WTC11 (cell line): ENCODE measurements at regions not wholly inside any gene's neighbourhood (a gene's known extent, or its start where the extent isn't known, plus 50 kb on each side); places are given as distances from the start of the nearest gene placed in this dataset.

Experiments
- ATAC-seq: fragments of 200-7000 bp; cut with Tn5 transposase; 2 replicates; pipeline ENCODE4 v1.10.0; 2021; ENCODE audit warnings: mild to moderate bottlenecking, moderate library complexity
- CTCF ChIA-PET: fragments of 300-600 bp; sonication (Branson Sonifier 250); formaldehyde crosslinking; loops from one replicate; lab custom pipeline; 2021; ENCODE audit warnings: antibody characterized with exemption; lab: Charles Lee
- POLR2A ChIA-PET: fragments of 350-600 bp; sonication (Branson Sonifier 250); formaldehyde crosslinking; loops from one replicate; lab custom pipeline; 2021; ENCODE audit warnings: antibody characterized with exemption; lab: Charles Lee
- DNase-seq: peaks from one replicate; pipeline ENCODE4 v3.0.0; 2021; ENCODE audit warnings: low spot score
- H3K27ac Mint-ChIP-seq: 2 replicates; pipeline ENCODE4 v1.8.0; 2021; ENCODE audit warnings: mixed read lengths
- H3K27me3 Mint-ChIP-seq: 2 replicates; pipeline ENCODE4 v1.8.0; 2021; ENCODE audit warnings: low read depth, mild to moderate bottlenecking, moderate library complexity, mixed read lengths
- H3K36me3 Mint-ChIP-seq: 2 replicates; pipeline ENCODE4 v1.8.0; 2021; ENCODE audit warnings: mixed read lengths
- H3K4me1 Mint-ChIP-seq: 2 replicates; pipeline ENCODE4 v1.8.0; 2022; ENCODE audit warnings: mixed read lengths
- H3K4me3 Mint-ChIP-seq: 2 replicates; pipeline ENCODE4 v1.8.0; 2021; ENCODE audit warnings: mild to moderate bottlenecking, moderate library complexity, mixed read lengths
- H3K9me3 Mint-ChIP-seq: 2 replicates; pipeline ENCODE4 v1.8.0; 2021; ENCODE audit warnings: mixed read lengths
- ARID4B ChIP-seq: sonication (generic); formaldehyde crosslinking; IDR thresholded peaks from 2 replicates; pipeline ENCODE4 v1.8.0; 2023; ENCODE audit warnings: missing genetic modification reagents, mild to moderate bottlenecking, borderline replicate concordance
- ATF3 ChIP-seq: sonication (generic); formaldehyde crosslinking; conservative IDR thresholded peaks from 2 replicates; pipeline ENCODE4 v1.8.1; 2022; ENCODE audit warnings: mild to moderate bottlenecking, missing genetic modification reagents
- ATF6 ChIP-seq: sonication (generic); formaldehyde crosslinking; IDR thresholded peaks from 2 replicates; pipeline ENCODE4 v1.8.1; 2023; ENCODE audit warnings: mild to moderate bottlenecking, missing genetic modification reagents
- CBFB ChIP-seq: sonication (generic); formaldehyde crosslinking; IDR thresholded peaks from 2 replicates; pipeline ENCODE4 v1.8.1; 2022; ENCODE audit warnings: mild to moderate bottlenecking, low read depth, missing genetic modification reagents
- CDX4 ChIP-seq: fragments of 250-450 bp; sonication (Bioruptor Pico); IDR thresholded peaks from 2 replicates; pipeline ENCODE4 v1.9.0; 2021; ENCODE audit warnings: moderate library complexity, mild to moderate bottlenecking, inconsistent platforms, borderline replicate concordance
- E2F1 ChIP-seq: sonication (generic); formaldehyde crosslinking; IDR thresholded peaks from 2 replicates; pipeline ENCODE4 v1.8.0; 2022; ENCODE audit warnings: mild to moderate bottlenecking, missing genetic modification reagents
- FOXP1 ChIP-seq: sonication (generic); formaldehyde crosslinking; IDR thresholded peaks from 2 replicates; pipeline ENCODE4 v1.8.0; 2022; ENCODE audit warnings: missing genetic modification reagents, mild to moderate bottlenecking, moderate library complexity, borderline replicate concordance
- HMGA2 ChIP-seq: fragments of 250-450 bp; sonication (Bioruptor Pico); IDR thresholded peaks from 2 replicates; pipeline ENCODE4 v1.4.0; 2021; ENCODE audit warnings: mild to moderate bottlenecking, moderate library complexity
- JUN ChIP-seq: sonication (generic); formaldehyde crosslinking; IDR thresholded peaks from 2 replicates; pipeline ENCODE4 v1.8.0; 2023; ENCODE audit warnings: mild to moderate bottlenecking, missing genetic modification reagents
- MAX ChIP-seq: sonication (generic); formaldehyde crosslinking; IDR thresholded peaks from 2 replicates; pipeline ENCODE4 v1.8.0; 2022; ENCODE audit warnings: mild to moderate bottlenecking, missing genetic modification reagents
- MYBL2 ChIP-seq: sonication (generic); formaldehyde crosslinking; IDR thresholded peaks from 2 replicates; pipeline ENCODE4 v1.8.1; 2023; ENCODE audit warnings: mild to moderate bottlenecking, moderate library complexity, missing genetic modification reagents
- NR1H2 ChIP-seq: sonication (generic); formaldehyde crosslinking; IDR thresholded peaks from 2 replicates; pipeline ENCODE4 v1.9.0; 2021; ENCODE audit warnings: mild to moderate bottlenecking, moderate library complexity, missing genetic modification reagents
- PRDM15 ChIP-seq: sonication (generic); formaldehyde crosslinking; IDR thresholded peaks from 2 replicates; pipeline ENCODE4 v1.8.0; 2022; ENCODE audit warnings: missing genetic modification reagents
- RORB ChIP-seq: fragments of 250-450 bp; sonication (Bioruptor Pico); IDR thresholded peaks from 2 replicates; pipeline ENCODE4 v1.9.0; 2021; ENCODE audit warnings: mild to moderate bottlenecking
- SMAD4 ChIP-seq: sonication (generic); formaldehyde crosslinking; IDR thresholded peaks from 2 replicates; pipeline ENCODE4 v1.8.0; 2022; ENCODE audit warnings: mild to moderate bottlenecking, missing genetic modification reagents
- SOX15 ChIP-seq: fragments of 250-450 bp; sonication (Bioruptor Pico); IDR thresholded peaks from 2 replicates; pipeline ENCODE4 v1.9.0; 2021; ENCODE audit warnings: mild to moderate bottlenecking
- ZNF416 ChIP-seq: fragments of 250-450 bp; sonication (Bioruptor Pico); IDR thresholded peaks from 2 replicates; pipeline ENCODE4 v1.9.0; 2021; ENCODE audit warnings: mild to moderate bottlenecking, inconsistent platforms
- ZNF425 ChIP-seq: fragments of 250-450 bp; sonication (Bioruptor Pico); conservative IDR thresholded peaks from 2 replicates; pipeline ENCODE4 v1.9.0; 2021; ENCODE audit warnings: mild to moderate bottlenecking
- ZNF671 ChIP-seq: fragments of 250-450 bp; sonication (Bioruptor Pico); IDR thresholded peaks from 2 replicates; pipeline ENCODE4 v1.8.0; 2021; ENCODE audit warnings: mild to moderate bottlenecking

- no peak for DNase-seq
- TF ChIP-seq MYBL2 (CRISPR knock-in tag) (no peak), FOXP1 (no peak), ZNF416 (CRISPR knock-in tag) (no peak), ZNF671 (CRISPR knock-in tag) (no peak), HMGA2 (CRISPR knock-in tag) (no peak), RORB (CRISPR knock-in tag) (no peak), ARID4B (CRISPR knock-in tag) (no peak), CBFB (CRISPR knock-in tag) (no peak), SOX15 (CRISPR knock-in tag) (no peak), CDX4 (CRISPR knock-in tag) (no peak), ZNF425 (CRISPR knock-in tag) (no peak), ATF3 (no peak), PRDM15 (CRISPR knock-in tag) (no peak), NR1H2 (CRISPR knock-in tag) (no peak), SMAD4 (CRISPR knock-in tag) (no peak), MAX (CRISPR knock-in tag) (no peak), E2F1 (no peak), JUN (CRISPR knock-in tag) (no peak), ATF6 (CRISPR knock-in tag) (no peak)
- ATAC-seq = no peak
- POLR2A ChIA-PET = no interaction called here
- H3K36me3 Mint-ChIP-seq = no peaks in the 10 kb centered on the region
- CTCF ChIA-PET = interaction anchor here (0.7 kb wide), 1 partner anchor 165 kb away, joined by 4 read pairs; no protein-coding TSS in a partner anchor
- H3K27me3 Mint-ChIP-seq = no peaks in the 10 kb centered on the region
- no peak overlapping the region for H3K27ac Mint-ChIP-seq
- H3K4me1 Mint-ChIP-seq = peaks cover 25% of the 10 kb centered on the region
- no peak overlapping the region for H3K4me3 Mint-ChIP-seq
- no peaks in the 10 kb centered on the region for H3K9me3 Mint-ChIP-seq
These were observed 91.2 kb upstream of the STK17B start for GRCh38 chr2:196262606-196263005.
